HepG2 (cell line): ENCODE measurements at regions not wholly inside any gene's neighbourhood (a gene's known extent, or its start where the extent isn't known, plus 50 kb on each side); places are given as distances from the start of the nearest gene placed in this dataset.

Source experiments
- ATAC-seq: fragments of 200-7000 bp; cut with Tn5 transposase; 3 replicates; pipeline ENCODE4 v1.9.1; 2020; ENCODE audit warnings: mild to moderate bottlenecking, moderate library complexity
- BruUV-seq: library from RNA; stranded (reverse); fragments of 400-500 nt; replicated peaks from 2 replicates; lab custom pipeline; 2021; lab: Mats Ljungman, UMichigan
- CTCF ChIA-PET: fragments of 300-600 bp; formaldehyde crosslinking; extraction: SDS; loops from one replicate; lab custom pipeline; 2021; ENCODE audit warnings: low total read pairs, inconsistent platforms, low intra/inter-chr PET ratio; lab: Yijun Ruan, JAX
- POLR2A ChIA-PET: fragments of 350-600 bp; sonication (Branson Sonifier 250); formaldehyde crosslinking; loops from one replicate; lab custom pipeline; 2020; ENCODE audit warnings: antibody characterized with exemption, inconsistent platforms; lab: Yijun Ruan, JAX
- DNase-seq: peaks from one replicate; pipeline ENCODE4 v3.0.0-alpha.2; 2015; ENCODE audit warnings: low spot score
- FAIRE-seq: peaks from 3 replicates; lab custom pipeline; 2011; peaks lifted over from hg19 to GRCh38; lab: Jason Lieb, UNC
- H2AFZ ChIP-seq: one replicate; pipeline ENCODE4 v1.6.1; 2011; ENCODE audit warnings: low read length, inconsistent platforms
- H3K27ac ChIP-seq: fragments of 300-600 bp; 3 replicates; pipeline ENCODE4 v1.8.0; 2011; ENCODE audit warnings: mixed run types, mild to moderate bottlenecking, mixed read lengths, low read length, inconsistent platforms; ENCODE audit not compliant: insufficient read depth; ENCODE audit errors: extremely low read length
- H3K27me3 ChIP-seq, 2 experiments: fragments of 200-600 bp in 1 of 2; 2 replicates in 1 of 2; 3 replicates in 1 of 2; pipeline versions ENCODE4 v1.6.0 to v1.8.0; 2011; ENCODE audit warnings: low read length in 2 of 2, mild to moderate bottlenecking in 2 of 2, moderate library complexity in 2 of 2, inconsistent platforms in 1 of 2; ENCODE audit not compliant: insufficient read depth in 2 of 2, control insufficient read depth in 1 of 2
- H3K36me3 ChIP-seq, 2 experiments: fragments of 200-600 bp in 1 of 2; replicated peaks in 1 of 2; 2 replicates in 1 of 2; 3 replicates in 1 of 2; pipeline versions ENCODE4 v1.5.1 to v1.8.0; 2011; ENCODE audit warnings: low read length in 2 of 2, inconsistent platforms in 1 of 2; ENCODE audit not compliant: insufficient read depth in 2 of 2, control insufficient read depth in 1 of 2
- H3K4me1 ChIP-seq: 2 replicates; pipeline ENCODE4 v1.5.1; 2012; ENCODE audit warnings: low read length, inconsistent platforms; ENCODE audit not compliant: insufficient read depth
- H3K4me2 ChIP-seq: 2 replicates; pipeline ENCODE4 v1.6.0; 2011; ENCODE audit warnings: low read depth, low read length, inconsistent platforms
- H3K4me3 ChIP-seq, 3 experiments: fragments of 200-600 bp in 1 of 3; sonication (generic), shearing (Covaris generic) in 1 of 3; replicated peaks in 1 of 3; 2 replicates each; pipeline ENCODE4 v1.5.1; 2011 to 2016; ENCODE audit warnings: low read length in 3 of 3, inconsistent platforms in 2 of 3, low read depth in 2 of 3, mild to moderate bottlenecking in 2 of 3, control low read depth in 1 of 3, mixed read lengths in 1 of 3; ENCODE audit not compliant: insufficient read depth in 1 of 3
- H3K79me2 ChIP-seq: one replicate; pipeline ENCODE4 v1.6.1; 2011; ENCODE audit warnings: low read length, inconsistent platforms; ENCODE audit not compliant: insufficient read depth
- H3K9ac ChIP-seq: 2 replicates; pipeline ENCODE4 v1.6.0; 2011; ENCODE audit warnings: mild to moderate bottlenecking, low read depth, low read length, inconsistent platforms; ENCODE audit not compliant: insufficient read depth
- H3K9me3 ChIP-seq: 2 replicates; pipeline ENCODE4 v1.5.1; 2012; ENCODE audit warnings: mild to moderate bottlenecking, low read length
- H4K20me1 ChIP-seq: 2 replicates; pipeline ENCODE4 v1.6.0; 2011; ENCODE audit warnings: inconsistent platforms, mild to moderate bottlenecking, low read length, moderate library complexity; ENCODE audit not compliant: insufficient read depth
- DMAP1 ChIP-seq: IDR thresholded peaks from 2 replicates; pipeline ENCODE4 v1.6.1; 2016
- IKZF1 ChIP-seq: fragments of 450-650 bp; IDR thresholded peaks from 2 replicates; pipeline ENCODE4 v1.7.1; 2016
- KMT2B ChIP-seq: IDR thresholded peaks from 2 replicates; pipeline ENCODE4 v1.6.1; 2016; ENCODE audit warnings: missing genetic modification reagents, missing compliant biosample characterization
- RFX5 ChIP-seq: IDR thresholded peaks from 2 replicates; pipeline ENCODE4 v1.6.1; 2011; ENCODE audit warnings: low read depth, low read length, improper control_type of control experiment
- TMF1 ChIP-seq: sonication (generic); formaldehyde crosslinking; IDR thresholded peaks from 2 replicates; pipeline ENCODE4 v1.8.1; 2022; ENCODE audit warnings: low read depth, missing genetic modification reagents
- WGBS: methylation state at CpG from one replicate; pipeline ENCODE4 v1.1.6; 2017; ENCODE audit warnings: low lambda C conversion rate; 5-methylcytosine and 5-hydroxymethylcytosine counted together
- in situ Hi-C: cut with HindIII; loops from 2 replicates; pipeline ENCODE4 v1.10.0; 2017; ENCODE audit warnings: low pct_unique_long_range_greater_than_20kb; ENCODE audit not compliant: extremely low pct_ligation_motif_present
- intact Hi-C: fragments of 100-400 bp; cut with micrococcal nuclease; formaldehyde crosslinking; loops from one replicate; pipeline ENCODE4 v1.10.0; 2022; ENCODE audit not compliant: unreplicated experiment
- TF ChIP-seq, protein P1 (sequence below): sonication (generic); formaldehyde crosslinking; IDR thresholded peaks from 2 replicates; pipeline ENCODE4 v1.5.0; 2020; ENCODE audit warnings: mild to moderate bottlenecking, missing genetic modification reagents
- TF ChIP-seq, protein P2 (sequence below): sonication (generic); formaldehyde crosslinking; IDR thresholded peaks from 2 replicates; pipeline ENCODE4 v1.4.0; 2020; ENCODE audit warnings: missing genetic modification reagents
- TF ChIP-seq, protein P3 (sequence below): IDR thresholded peaks from 2 replicates; pipeline ENCODE4 v1.6.1; 2016; ENCODE audit warnings: low read depth, control low read depth
- TF ChIP-seq, protein P4 (sequence below): sonication (generic); formaldehyde crosslinking; IDR thresholded peaks from 2 replicates; pipeline ENCODE4 v1.4.0; 2020; ENCODE audit warnings: missing genetic modification reagents, borderline replicate concordance
- TF ChIP-seq, protein P5 (sequence below): sonication (generic); formaldehyde crosslinking; IDR thresholded peaks from 2 replicates; pipeline ENCODE4 v1.5.1; 2020; ENCODE audit warnings: mild to moderate bottlenecking, missing genetic modification reagents, moderate library complexity

DNA sequence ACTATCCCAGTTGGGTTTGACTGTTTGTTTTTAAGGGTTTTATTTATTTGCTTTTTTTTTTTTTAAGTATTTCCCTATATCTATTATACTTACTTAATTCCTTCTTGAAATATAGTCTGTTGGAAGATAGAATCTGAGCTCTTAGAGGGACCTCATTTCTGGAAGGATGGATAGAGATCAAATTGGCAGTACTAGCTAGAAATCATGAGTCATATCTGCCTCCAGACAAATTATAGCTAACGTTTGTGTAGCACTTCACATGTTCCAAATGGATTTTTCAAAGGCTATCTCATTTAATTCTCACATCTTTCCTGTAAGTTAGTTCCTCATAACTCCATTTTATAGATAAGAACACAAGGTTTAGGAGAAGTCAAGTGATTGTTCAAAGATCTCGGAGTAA lies 384.7 kb downstream of the ZIC1 start:
- POLR2A ChIA-PET: no interaction called here
- H3K4me2 ChIP-seq: no peak overlapping the region
- no peaks in the 10 kb centered on the region for H3K36me3 ChIP-seq
- H3K27ac ChIP-seq: no peak overlapping the region
- no peaks in the 10 kb centered on the region for H3K4me1 ChIP-seq
- no peaks in the 10 kb centered on the region for H3K9me3 ChIP-seq
- in situ Hi-C loops: no loop called here
- WGBS: 2% methylated on average over 2 of the region's 2 CpGs
- no TSS peak for BruUV-seq
- no peak for ATAC-seq
- no peaks in the 10 kb centered on the region for H3K79me2 ChIP-seq
- CTCF ChIA-PET: no interaction called here
- intact Hi-C loops: no loop called here
- H3K4me3 ChIP-seq: no peak overlapping the region
- H3K9ac ChIP-seq: no peak overlapping the region
- DNase-seq: no peak
- no peak for FAIRE-seq
- no peak overlapping the region for H2AFZ ChIP-seq
- no peaks in the 10 kb centered on the region for H3K27me3 ChIP-seq
- no peaks in the 10 kb centered on the region for H4K20me1 ChIP-seq
- TF ChIP-seq IKZF1 (no peak), TMF1 (CRISPR knock-in tag) (no peak), RFX5 (no peak), DMAP1 (CRISPR knock-in tag) (no peak), KMT2B (no peak)
- TF ChIP-seq, protein P1, sequence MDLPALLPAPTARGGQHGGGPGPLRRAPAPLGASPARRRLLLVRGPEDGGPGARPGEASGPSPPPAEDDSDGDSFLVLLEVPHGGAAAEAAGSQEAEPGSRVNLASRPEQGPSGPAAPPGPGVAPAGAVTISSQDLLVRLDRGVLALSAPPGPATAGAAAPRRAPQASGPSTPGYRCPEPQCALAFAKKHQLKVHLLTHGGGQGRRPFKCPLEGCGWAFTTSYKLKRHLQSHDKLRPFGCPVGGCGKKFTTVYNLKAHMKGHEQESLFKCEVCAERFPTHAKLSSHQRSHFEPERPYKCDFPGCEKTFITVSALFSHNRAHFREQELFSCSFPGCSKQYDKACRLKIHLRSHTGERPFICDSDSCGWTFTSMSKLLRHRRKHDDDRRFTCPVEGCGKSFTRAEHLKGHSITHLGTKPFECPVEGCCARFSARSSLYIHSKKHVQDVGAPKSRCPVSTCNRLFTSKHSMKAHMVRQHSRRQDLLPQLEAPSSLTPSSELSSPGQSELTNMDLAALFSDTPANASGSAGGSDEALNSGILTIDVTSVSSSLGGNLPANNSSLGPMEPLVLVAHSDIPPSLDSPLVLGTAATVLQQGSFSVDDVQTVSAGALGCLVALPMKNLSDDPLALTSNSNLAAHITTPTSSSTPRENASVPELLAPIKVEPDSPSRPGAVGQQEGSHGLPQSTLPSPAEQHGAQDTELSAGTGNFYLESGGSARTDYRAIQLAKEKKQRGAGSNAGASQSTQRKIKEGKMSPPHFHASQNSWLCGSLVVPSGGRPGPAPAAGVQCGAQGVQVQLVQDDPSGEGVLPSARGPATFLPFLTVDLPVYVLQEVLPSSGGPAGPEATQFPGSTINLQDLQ (CRISPR knock-in tag): no peak
- TF ChIP-seq, protein P2, sequence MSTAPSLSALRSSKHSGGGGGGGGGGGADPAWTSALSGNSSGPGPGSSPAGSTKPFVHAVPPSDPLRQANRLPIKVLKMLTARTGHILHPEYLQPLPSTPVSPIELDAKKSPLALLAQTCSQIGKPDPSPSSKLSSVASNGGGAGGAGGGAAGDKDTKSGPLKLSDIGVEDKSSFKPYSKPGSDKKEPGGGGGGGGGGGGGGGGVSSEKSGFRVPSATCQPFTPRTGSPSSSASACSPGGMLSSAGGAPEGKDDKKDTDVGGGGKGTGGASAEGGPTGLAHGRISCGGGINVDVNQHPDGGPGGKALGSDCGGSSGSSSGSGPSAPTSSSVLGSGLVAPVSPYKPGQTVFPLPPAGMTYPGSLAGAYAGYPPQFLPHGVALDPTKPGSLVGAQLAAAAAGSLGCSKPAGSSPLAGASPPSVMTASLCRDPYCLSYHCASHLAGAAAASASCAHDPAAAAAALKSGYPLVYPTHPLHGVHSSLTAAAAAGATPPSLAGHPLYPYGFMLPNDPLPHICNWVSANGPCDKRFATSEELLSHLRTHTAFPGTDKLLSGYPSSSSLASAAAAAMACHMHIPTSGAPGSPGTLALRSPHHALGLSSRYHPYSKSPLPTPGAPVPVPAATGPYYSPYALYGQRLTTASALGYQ (CRISPR knock-in tag): no peak
- TF ChIP-seq, protein P3, sequence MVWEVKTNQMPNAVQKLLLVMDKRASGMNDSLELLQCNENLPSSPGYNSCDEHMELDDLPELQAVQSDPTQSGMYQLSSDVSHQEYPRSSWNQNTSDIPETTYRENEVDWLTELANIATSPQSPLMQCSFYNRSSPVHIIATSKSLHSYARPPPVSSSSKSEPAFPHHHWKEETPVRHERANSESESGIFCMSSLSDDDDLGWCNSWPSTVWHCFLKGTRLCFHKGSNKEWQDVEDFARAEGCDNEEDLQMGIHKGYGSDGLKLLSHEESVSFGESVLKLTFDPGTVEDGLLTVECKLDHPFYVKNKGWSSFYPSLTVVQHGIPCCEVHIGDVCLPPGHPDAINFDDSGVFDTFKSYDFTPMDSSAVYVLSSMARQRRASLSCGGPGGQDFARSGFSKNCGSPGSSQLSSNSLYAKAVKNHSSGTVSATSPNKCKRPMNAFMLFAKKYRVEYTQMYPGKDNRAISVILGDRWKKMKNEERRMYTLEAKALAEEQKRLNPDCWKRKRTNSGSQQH (CRISPR knock-in tag): no peak
- TF ChIP-seq, protein P4, sequence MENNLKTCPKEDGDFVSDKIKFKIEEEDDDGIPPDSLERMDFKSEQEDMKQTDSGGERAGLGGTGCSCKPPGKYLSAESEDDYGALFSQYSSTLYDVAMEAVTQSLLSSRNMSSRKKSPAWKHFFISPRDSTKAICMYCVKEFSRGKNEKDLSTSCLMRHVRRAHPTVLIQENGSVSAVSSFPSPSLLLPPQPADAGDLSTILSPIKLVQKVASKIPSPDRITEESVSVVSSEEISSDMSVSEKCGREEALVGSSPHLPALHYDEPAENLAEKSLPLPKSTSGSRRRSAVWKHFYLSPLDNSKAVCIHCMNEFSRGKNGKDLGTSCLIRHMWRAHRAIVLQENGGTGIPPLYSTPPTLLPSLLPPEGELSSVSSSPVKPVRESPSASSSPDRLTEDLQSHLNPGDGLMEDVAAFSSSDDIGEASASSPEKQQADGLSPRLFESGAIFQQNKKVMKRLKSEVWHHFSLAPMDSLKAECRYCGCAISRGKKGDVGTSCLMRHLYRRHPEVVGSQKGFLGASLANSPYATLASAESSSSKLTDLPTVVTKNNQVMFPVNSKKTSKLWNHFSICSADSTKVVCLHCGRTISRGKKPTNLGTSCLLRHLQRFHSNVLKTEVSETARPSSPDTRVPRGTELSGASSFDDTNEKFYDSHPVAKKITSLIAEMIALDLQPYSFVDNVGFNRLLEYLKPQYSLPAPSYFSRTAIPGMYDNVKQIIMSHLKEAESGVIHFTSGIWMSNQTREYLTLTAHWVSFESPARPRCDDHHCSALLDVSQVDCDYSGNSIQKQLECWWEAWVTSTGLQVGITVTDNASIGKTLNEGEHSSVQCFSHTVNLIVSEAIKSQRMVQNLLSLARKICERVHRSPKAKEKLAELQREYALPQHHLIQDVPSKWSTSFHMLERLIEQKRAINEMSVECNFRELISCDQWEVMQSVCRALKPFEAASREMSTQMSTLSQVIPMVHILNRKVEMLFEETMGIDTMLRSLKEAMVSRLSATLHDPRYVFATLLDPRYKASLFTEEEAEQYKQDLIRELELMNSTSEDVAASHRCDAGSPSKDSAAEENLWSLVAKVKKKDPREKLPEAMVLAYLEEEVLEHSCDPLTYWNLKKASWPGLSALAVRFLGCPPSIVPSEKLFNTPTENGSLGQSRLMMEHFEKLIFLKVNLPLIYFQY (CRISPR knock-in tag): no peak
- TF ChIP-seq, protein P5, sequence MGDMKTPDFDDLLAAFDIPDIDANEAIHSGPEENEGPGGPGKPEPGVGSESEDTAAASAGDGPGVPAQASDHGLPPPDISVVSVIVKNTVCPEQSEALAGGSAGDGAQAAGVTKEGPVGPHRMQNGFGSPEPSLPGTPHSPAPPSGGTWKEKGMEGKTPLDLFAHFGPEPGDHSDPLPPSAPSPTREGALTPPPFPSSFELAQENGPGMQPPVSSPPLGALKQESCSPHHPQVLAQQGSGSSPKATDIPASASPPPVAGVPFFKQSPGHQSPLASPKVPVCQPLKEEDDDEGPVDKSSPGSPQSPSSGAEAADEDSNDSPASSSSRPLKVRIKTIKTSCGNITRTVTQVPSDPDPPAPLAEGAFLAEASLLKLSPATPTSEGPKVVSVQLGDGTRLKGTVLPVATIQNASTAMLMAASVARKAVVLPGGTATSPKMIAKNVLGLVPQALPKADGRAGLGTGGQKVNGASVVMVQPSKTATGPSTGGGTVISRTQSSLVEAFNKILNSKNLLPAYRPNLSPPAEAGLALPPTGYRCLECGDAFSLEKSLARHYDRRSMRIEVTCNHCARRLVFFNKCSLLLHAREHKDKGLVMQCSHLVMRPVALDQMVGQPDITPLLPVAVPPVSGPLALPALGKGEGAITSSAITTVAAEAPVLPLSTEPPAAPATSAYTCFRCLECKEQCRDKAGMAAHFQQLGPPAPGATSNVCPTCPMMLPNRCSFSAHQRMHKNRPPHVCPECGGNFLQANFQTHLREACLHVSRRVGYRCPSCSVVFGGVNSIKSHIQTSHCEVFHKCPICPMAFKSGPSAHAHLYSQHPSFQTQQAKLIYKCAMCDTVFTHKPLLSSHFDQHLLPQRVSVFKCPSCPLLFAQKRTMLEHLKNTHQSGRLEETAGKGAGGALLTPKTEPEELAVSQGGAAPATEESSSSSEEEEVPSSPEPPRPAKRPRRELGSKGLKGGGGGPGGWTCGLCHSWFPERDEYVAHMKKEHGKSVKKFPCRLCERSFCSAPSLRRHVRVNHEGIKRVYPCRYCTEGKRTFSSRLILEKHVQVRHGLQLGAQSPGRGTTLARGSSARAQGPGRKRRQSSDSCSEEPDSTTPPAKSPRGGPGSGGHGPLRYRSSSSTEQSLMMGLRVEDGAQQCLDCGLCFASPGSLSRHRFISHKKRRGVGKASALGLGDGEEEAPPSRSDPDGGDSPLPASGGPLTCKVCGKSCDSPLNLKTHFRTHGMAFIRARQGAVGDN (CRISPR knock-in tag): no peak
